CD14-positive monocyte (primary cell): ENCODE measurements at regions not wholly inside any gene's neighbourhood (a gene's known extent, or its start where the extent isn't known, plus 50 kb on each side); places are given as distances from the start of the nearest gene placed in this dataset.
A peak's percentile ranks its signal among the peaks of the same experiment; 100 is the strongest.

Experiments
- DNase-seq, 3 donors: peaks; one replicate each; pipeline ENCODE4 v3.0.0-alpha.2; 2011 to 2022
- H2AFZ ChIP-seq: 2 replicates; pipeline ENCODE4 v1.6.0; 2012; ENCODE audit warnings: mild to moderate bottlenecking, low read depth, low read length, inconsistent platforms; ENCODE audit not compliant: insufficient read depth, poor library complexity, severe bottlenecking
- H3K27ac ChIP-seq, 2 donors: 1 replicate in 1 of 2; 2 replicates in 1 of 2; pipeline ENCODE4 v1.5.1; 2012 to 2013; ENCODE audit warnings: low read length in 2 of 2, control low read depth in 1 of 2, inconsistent platforms in 1 of 2, low read depth in 1 of 2, mild to moderate bottlenecking in 1 of 2
- H3K27me3 ChIP-seq, 2 donors: one replicate each; pipeline versions ENCODE4 v1.6.0 to v1.6.1; 2011 to 2013; ENCODE audit warnings: low read length in 2 of 2; ENCODE audit not compliant: control insufficient read depth in 2 of 2, insufficient read depth in 2 of 2
- H3K36me3 ChIP-seq, 2 donors: replicated peaks in 1 of 2; 1 replicate in 1 of 2; 2 replicates in 1 of 2; pipeline versions ENCODE4 v1.5.1 to v1.6.1; 2012 to 2013; ENCODE audit warnings: low read length in 2 of 2, control low read depth in 1 of 2, inconsistent platforms in 1 of 2, mild to moderate bottlenecking in 1 of 2; ENCODE audit not compliant: insufficient read depth in 2 of 2, control insufficient read depth in 1 of 2
- H3K4me1 ChIP-seq, 2 donors: 1 replicate in 1 of 2; 2 replicates in 1 of 2; pipeline versions ENCODE4 v1.5.1 to v1.6.1; 2012 to 2013; ENCODE audit warnings: low read length in 2 of 2, control low read depth in 1 of 2, inconsistent platforms in 1 of 2, mild to moderate bottlenecking in 1 of 2, moderate library complexity in 1 of 2; ENCODE audit not compliant: insufficient read depth in 2 of 2, control insufficient read depth in 1 of 2
- H3K4me2 ChIP-seq: replicated peaks from 2 replicates; pipeline ENCODE3; 2012; ENCODE audit warnings: low read length, moderate library complexity, mild to moderate bottlenecking; ENCODE audit not compliant: poor library complexity, severe bottlenecking; ENCODE audit errors: extremely low read depth
- H3K4me3 ChIP-seq, 3 experiments: fragments of 200-600 bp in 1 of 3; sonication (generic) in 1 of 3; replicated peaks in 1 of 3; 1 replicate in 2 of 3; 2 replicates in 1 of 3; pipeline ENCODE4 v1.5.1; 2011 to 2013; ENCODE audit warnings: low read length in 3 of 3, mild to moderate bottlenecking in 3 of 3, control low read depth in 2 of 3, low read depth in 2 of 3, inconsistent platforms in 1 of 3, moderate library complexity in 1 of 3
- H3K79me2 ChIP-seq: 2 replicates; pipeline ENCODE4 v1.6.0; 2012; ENCODE audit warnings: mild to moderate bottlenecking, control low read depth, inconsistent platforms, low read length, moderate library complexity; ENCODE audit not compliant: insufficient read depth
- H3K9ac ChIP-seq: 2 replicates; pipeline ENCODE4 v1.6.0; 2017; ENCODE audit warnings: low read length, mild to moderate bottlenecking; ENCODE audit not compliant: insufficient read depth, poor library complexity, severe bottlenecking
- H3K9me3 ChIP-seq, 2 donors: replicated peaks in 1 of 2; 1 replicate in 1 of 2; 2 replicates in 1 of 2; pipeline versions ENCODE4 v1.5.1 to v1.6.1; 2012 to 2013; ENCODE audit warnings: low read length in 2 of 2, control low read depth in 1 of 2; ENCODE audit not compliant: control insufficient read depth in 1 of 2, insufficient read depth in 1 of 2
- H4K20me1 ChIP-seq: 2 replicates; pipeline ENCODE4 v1.6.0; 2012; ENCODE audit warnings: mild to moderate bottlenecking, low read length, control low read depth, moderate library complexity; ENCODE audit not compliant: insufficient read depth
- H3K27ac Mint-ChIP-seq, 7 donors: one replicate each; pipeline ENCODE4 v1.8.0; 2020; ENCODE audit warnings: mild to moderate bottlenecking in 7 of 7, mixed read lengths in 7 of 7, moderate library complexity in 6 of 7, inconsistent platforms in 2 of 7
- H3K27me3 Mint-ChIP-seq, 3 donors: one replicate each; pipeline ENCODE4 v1.8.0; 2021 to 2022; ENCODE audit warnings: low read depth in 3 of 3, mild to moderate bottlenecking in 3 of 3, mixed read lengths in 3 of 3, moderate library complexity in 3 of 3, inconsistent platforms in 1 of 3
- H3K36me3 Mint-ChIP-seq, 2 donors: one replicate each; pipeline ENCODE4 v1.8.0; 2020; ENCODE audit warnings: mixed read lengths in 2 of 2, inconsistent platforms in 1 of 2, mild to moderate bottlenecking in 1 of 2
- H3K4me1 Mint-ChIP-seq: one replicate; pipeline ENCODE4 v1.8.0; 2020; ENCODE audit warnings: mild to moderate bottlenecking, mixed read lengths
- H3K4me3 Mint-ChIP-seq, 2 donors: one replicate each; pipeline ENCODE4 v1.8.0; 2020; ENCODE audit warnings: mild to moderate bottlenecking in 2 of 2, mixed read lengths in 2 of 2, moderate library complexity in 1 of 2
- H3K9me3 Mint-ChIP-seq, 7 donors: one replicate each; pipeline ENCODE4 v1.8.0; 2020 to 2022; ENCODE audit warnings: mixed read lengths in 7 of 7, mild to moderate bottlenecking in 6 of 7, moderate library complexity in 6 of 7, inconsistent platforms in 2 of 7
- WGBS: methylation state at CpG from one replicate; pipeline ENCODE4 v1.1.5; 2013; ENCODE audit warnings: missing lambda C conversion rate; ENCODE audit not compliant: insufficient coverage; 5-methylcytosine and 5-hydroxymethylcytosine counted together
- intact Hi-C, 2 donors: fragments of 100-400 bp; cut with micrococcal nuclease; formaldehyde crosslinking; loops; one replicate each; pipeline versions ENCODE4 v1.15.0 to v1.15.1; 2023
- TF ChIP-seq, protein P1 (sequence below): fragments of 200-600 bp; IDR thresholded peaks from one replicate; pipeline ENCODE4 v1.8.0; 2022; ENCODE audit warnings: antibody characterized with exemption, mild to moderate bottlenecking

DNA sequence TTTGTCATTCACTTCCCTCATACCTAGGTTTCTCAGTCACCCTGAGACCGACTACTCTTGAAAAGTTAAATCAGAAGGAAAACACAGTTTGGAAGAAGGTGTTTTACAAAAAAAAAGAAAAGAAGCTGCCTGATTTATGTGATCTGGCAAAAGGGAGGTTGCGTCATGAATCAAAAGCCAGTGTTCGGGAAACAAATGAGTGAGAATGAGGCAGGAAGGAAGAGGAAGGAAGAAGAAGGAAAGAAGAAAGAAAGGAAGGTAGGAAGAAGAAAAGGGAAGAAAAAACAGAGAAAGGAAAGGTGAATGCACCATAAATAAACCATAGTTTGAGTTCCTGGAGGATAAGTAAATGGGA is 314.6 kb downstream of the BLID start:
- no peak for DNase-seq
- WGBS = 80% methylated on average over 2 of the region's 3 CpGs
- TF ChIP-seq, protein P1, sequence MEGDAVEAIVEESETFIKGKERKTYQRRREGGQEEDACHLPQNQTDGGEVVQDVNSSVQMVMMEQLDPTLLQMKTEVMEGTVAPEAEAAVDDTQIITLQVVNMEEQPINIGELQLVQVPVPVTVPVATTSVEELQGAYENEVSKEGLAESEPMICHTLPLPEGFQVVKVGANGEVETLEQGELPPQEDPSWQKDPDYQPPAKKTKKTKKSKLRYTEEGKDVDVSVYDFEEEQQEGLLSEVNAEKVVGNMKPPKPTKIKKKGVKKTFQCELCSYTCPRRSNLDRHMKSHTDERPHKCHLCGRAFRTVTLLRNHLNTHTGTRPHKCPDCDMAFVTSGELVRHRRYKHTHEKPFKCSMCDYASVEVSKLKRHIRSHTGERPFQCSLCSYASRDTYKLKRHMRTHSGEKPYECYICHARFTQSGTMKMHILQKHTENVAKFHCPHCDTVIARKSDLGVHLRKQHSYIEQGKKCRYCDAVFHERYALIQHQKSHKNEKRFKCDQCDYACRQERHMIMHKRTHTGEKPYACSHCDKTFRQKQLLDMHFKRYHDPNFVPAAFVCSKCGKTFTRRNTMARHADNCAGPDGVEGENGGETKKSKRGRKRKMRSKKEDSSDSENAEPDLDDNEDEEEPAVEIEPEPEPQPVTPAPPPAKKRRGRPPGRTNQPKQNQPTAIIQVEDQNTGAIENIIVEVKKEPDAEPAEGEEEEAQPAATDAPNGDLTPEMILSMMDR = no peak
- no peaks in the 10 kb centered on the region for H3K4me1 Mint-ChIP-seq
- no peaks in the 10 kb centered on the region for H3K9me3 ChIP-seq
- no peaks in the 10 kb centered on the region for H3K27me3 ChIP-seq
- H2AFZ ChIP-seq = no peak overlapping the region
- peaks cover 2 to 11% (median 8%) of the 10 kb centered on the region in 7 donors for H3K9me3 Mint-ChIP-seq
- no peak overlapping the region for H3K27ac Mint-ChIP-seq
- no peaks in the 10 kb centered on the region for H3K4me1 ChIP-seq
- H3K9ac ChIP-seq = no peak overlapping the region
- H3K79me2 ChIP-seq = no peaks in the 10 kb centered on the region
- H3K27ac ChIP-seq = no peak overlapping the region
- H3K4me3 Mint-ChIP-seq = no peak overlapping the region
- no peak overlapping the region for H3K4me2 ChIP-seq
- peaks cover 0 to 4% (median 4%) of the 10 kb centered on the region in 3 donors for H3K27me3 Mint-ChIP-seq
- intact Hi-C loops = no loop called here
- no peaks in the 10 kb centered on the region for H4K20me1 ChIP-seq
- no peaks in the 10 kb centered on the region for H3K36me3 Mint-ChIP-seq
- H3K36me3 ChIP-seq = no peaks in the 10 kb centered on the region
- no peak overlapping the region for H3K4me3 ChIP-seq

DNA sequence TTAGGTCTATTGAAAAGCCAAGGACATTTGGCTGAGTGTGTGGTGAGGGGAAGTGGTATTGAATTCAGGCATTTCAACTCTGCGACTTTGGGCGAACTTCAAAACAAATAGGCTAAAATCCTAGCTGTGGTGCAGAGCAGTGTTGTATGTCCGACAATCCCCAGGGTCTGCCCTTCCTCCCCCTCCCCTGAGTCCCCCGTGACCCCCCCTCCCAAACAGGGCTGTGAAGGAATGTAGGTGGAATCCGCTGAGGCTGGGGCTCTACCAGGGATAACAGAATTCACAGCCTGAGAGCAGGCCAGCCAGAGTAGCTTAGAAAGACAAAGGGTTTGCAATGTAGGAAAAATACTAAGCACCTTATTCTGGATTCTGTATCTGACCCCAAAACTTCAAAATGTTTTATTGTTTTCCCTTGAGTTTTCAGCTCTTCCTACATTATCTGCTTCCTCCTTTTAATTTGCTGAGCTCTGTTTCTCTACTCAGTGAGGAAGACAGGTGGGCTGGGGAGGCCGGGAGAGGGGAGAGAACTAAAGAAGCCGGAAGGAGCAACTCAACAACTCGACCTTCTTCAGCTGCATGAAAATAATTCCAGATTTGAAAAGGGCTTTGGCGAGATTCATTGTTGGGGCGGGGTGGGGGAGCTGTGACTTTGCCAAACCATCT is 315.2 kb downstream of the BLID start:
- no peak for DNase-seq
- TF ChIP-seq, protein P1 = no peak
- Histone ChIP-seq H4K20me1 (no peaks in the 10 kb centered on the region), H3K9me3 (no peaks in the 10 kb centered on the region), H3K4me3 (no peak overlapping the region), H2AFZ (no peak overlapping the region), H3K27me3 (no peaks in the 10 kb centered on the region), H3K4me1 (no peaks in the 10 kb centered on the region), H3K36me3 (no peaks in the 10 kb centered on the region), H3K27ac (no peak overlapping the region), H3K4me2 (no peak overlapping the region), H3K79me2 (no peaks in the 10 kb centered on the region), H3K9ac (no peak overlapping the region)
- Mint-ChIP-seq H3K27ac (peak overlapping the region in 1 of 7 donors; percentile 21), H3K27me3 (peaks cover 0 to 4% (median 4%) of the 10 kb centered on the region in 3 donors), H3K36me3 (no peaks in the 10 kb centered on the region), H3K9me3 (peaks cover 2 to 11% (median 8%) of the 10 kb centered on the region in 7 donors), H3K4me1 (no peaks in the 10 kb centered on the region), H3K4me3 (no peak overlapping the region)
- no CpG with 5 or more reads among the region's 10 CpGs for WGBS
- intact Hi-C loops = no loop called here
